GM23248 (cell line): ENCODE measurements at regions not wholly inside any gene's neighbourhood (a gene's known extent, or its start where the extent isn't known, plus 50 kb on each side); places are given as distances from the start of the nearest gene placed in this dataset.

Source experiments
- EZH2 ChIP-seq: fragments of 200-600 bp; sonication (generic); IDR thresholded peaks from 2 replicates; pipeline ENCODE4 v1.6.1; 2018; ENCODE audit warnings: antibody characterized with exemption, mild to moderate bottlenecking; ENCODE audit not compliant: insufficient read depth, poor library complexity, severe bottlenecking
- EZH2phosphoT487 ChIP-seq: fragments of 200-600 bp; sonication (generic); IDR thresholded peaks from 2 replicates; pipeline ENCODE4 v1.6.1; 2018; ENCODE audit warnings: antibody characterized with exemption, moderate library complexity, mild to moderate bottlenecking, low read depth; ENCODE audit not compliant: insufficient read depth

DNA sequence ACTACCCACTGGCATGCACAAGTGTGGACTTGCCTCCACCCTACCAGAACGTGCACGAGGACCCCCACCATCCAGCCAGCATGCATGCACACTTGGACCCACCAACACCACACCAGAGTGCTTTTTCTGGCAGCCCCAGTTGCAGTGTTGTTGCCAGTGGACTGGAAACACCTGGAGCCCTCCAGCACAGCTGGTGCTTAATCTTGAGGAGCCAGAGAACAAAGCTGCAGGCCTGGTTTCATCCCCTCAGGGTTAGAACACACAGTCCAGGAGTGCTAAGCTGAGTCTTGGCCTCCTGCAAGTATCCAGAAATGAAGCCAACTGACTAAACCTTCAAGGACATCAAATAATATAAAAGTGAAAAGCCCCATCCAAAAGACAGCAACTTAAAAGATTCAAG lies 888.0 kb downstream of the NTRK3 start:
- TF ChIP-seq EZH2 (no peak), EZH2phosphoT487 (no peak)
